ENCODE measurements at regions not wholly inside any gene's neighbourhood (a gene's known extent, or its start where the extent isn't known, plus 50 kb on each side); places are given as distances from the start of the nearest gene placed in this dataset.

GRCh38 chr1:211206981-211207380 is 52.2 kb upstream of the RCOR3 start:
- no peaks in the 10 kb centered on the region for H3K4me1 ChIP-seq (ENCODE audit: control insufficient read depth, extremely low read depth, insufficient read depth, low read length)
- H2AFZ ChIP-seq (ENCODE audit: low read depth, low read length): no peak overlapping the region
- no peak for FAIRE-seq
- DNase-seq (ENCODE audit: low read depth, low spot score): no peak
- CTCF ChIA-PET: no interaction called here
- POLR2A ChIA-PET: no interaction called here
- H3K4me2 ChIP-seq (ENCODE audit: insufficient read depth, low read length): no peak overlapping the region
- TF ChIP-seq, protein P1, sequence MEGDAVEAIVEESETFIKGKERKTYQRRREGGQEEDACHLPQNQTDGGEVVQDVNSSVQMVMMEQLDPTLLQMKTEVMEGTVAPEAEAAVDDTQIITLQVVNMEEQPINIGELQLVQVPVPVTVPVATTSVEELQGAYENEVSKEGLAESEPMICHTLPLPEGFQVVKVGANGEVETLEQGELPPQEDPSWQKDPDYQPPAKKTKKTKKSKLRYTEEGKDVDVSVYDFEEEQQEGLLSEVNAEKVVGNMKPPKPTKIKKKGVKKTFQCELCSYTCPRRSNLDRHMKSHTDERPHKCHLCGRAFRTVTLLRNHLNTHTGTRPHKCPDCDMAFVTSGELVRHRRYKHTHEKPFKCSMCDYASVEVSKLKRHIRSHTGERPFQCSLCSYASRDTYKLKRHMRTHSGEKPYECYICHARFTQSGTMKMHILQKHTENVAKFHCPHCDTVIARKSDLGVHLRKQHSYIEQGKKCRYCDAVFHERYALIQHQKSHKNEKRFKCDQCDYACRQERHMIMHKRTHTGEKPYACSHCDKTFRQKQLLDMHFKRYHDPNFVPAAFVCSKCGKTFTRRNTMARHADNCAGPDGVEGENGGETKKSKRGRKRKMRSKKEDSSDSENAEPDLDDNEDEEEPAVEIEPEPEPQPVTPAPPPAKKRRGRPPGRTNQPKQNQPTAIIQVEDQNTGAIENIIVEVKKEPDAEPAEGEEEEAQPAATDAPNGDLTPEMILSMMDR (IDR thresholded peaks at IDR 0.05; ENCODE audit: extremely low read depth in 1 of 2, insufficient read depth in 1 of 2, low read depth in 1 of 2, low read length in 2 of 2): no peak
- no peak for TF ChIP-seq POLR2AphosphoS5 (IDR thresholded peaks at IDR 0.05; ENCODE audit: insufficient read depth, low read depth, low read length)
- no peak for TF ChIP-seq JUN (IDR thresholded peaks at IDR 0.05; ENCODE audit: borderline replicate concordance, insufficient read depth, insufficient read length, low read depth)
- no peak for TF ChIP-seq GATA2 (IDR thresholded peaks at IDR 0.05; ENCODE audit: insufficient read depth, insufficient read length, low read depth, low read length)
- no peak for TF ChIP-seq FOS (IDR thresholded peaks at IDR 0.05; ENCODE audit: borderline replicate concordance, insufficient read depth, low read length)
- TF ChIP-seq, protein P2, sequence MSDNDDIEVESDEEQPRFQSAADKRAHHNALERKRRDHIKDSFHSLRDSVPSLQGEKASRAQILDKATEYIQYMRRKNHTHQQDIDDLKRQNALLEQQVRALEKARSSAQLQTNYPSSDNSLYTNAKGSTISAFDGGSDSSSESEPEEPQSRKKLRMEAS (IDR thresholded peaks at IDR 0.05; ENCODE audit: insufficient read depth, insufficient read length): no peak
- TF ChIP-seq MYC (IDR thresholded peaks at IDR 0.05; ENCODE audit: low read depth, low read length): no peak
- no peak for TF ChIP-seq POLR2A (IDR thresholded peaks at IDR 0.05; ENCODE audit: low read depth, low read length)
- no peak for TF ChIP-seq EZH2 (IDR thresholded peaks at IDR 0.05; ENCODE audit: borderline replicate concordance, low read depth, low read length, severe bottlenecking)
- no peaks in the 10 kb centered on the region for H3K9me3 ChIP-seq (replicated peaks; ENCODE audit: control insufficient read depth, insufficient read depth, low read length)
- peaks cover 0 to 1% of the 10 kb centered on the region in 2 experiments for H3K27me3 ChIP-seq (ENCODE audit: control insufficient read depth in 2 of 2, insufficient read depth in 2 of 2, low read length in 2 of 2)
- H3K4me3 ChIP-seq (replicated peaks in 1 of 3; ENCODE audit: insufficient read depth in 1 of 3, low read depth in 1 of 3, low read length in 3 of 3): no peak overlapping the region
- no peaks in the 10 kb centered on the region for H3K9me1 ChIP-seq (replicated peaks; ENCODE audit: control insufficient read depth, extremely low read depth, insufficient read depth, low read length)
- intact Hi-C loops (cut with micrococcal nuclease) (no loop called here), dilution Hi-C loops (cut with MboI; ENCODE audit: extremely low pct_ligation_motif_present, low sequenced_read_pairs) (no loop called here)
- H3K27ac ChIP-seq (ENCODE audit: insufficient read depth, low read depth, low read length): no peak overlapping the region
- no peaks in the 10 kb centered on the region for H3K79me2 ChIP-seq (ENCODE audit: control insufficient read depth, insufficient read depth, low read length)
- no peaks in the 10 kb centered on the region for H3K36me3 ChIP-seq (ENCODE audit: control insufficient read depth in 2 of 2, extremely low read depth in 1 of 2, insufficient read depth in 2 of 2, low read length in 2 of 2)
- no peak overlapping the region for H3K9ac ChIP-seq (replicated peaks; ENCODE audit: extremely low read depth, insufficient read depth, low read length)
- no peaks in the 10 kb centered on the region for H4K20me1 ChIP-seq (replicated peaks; ENCODE audit: control insufficient read depth, extremely low read depth, insufficient read depth, low read length)
- BruUV-seq (replicated peaks): no TSS peak

All from endothelial cell of umbilical vein (primary cell).